K562 (cell line): ENCODE measurements at regions not wholly inside any gene's neighbourhood (a gene's known extent, or its start where the extent isn't known, plus 50 kb on each side); places are given as distances from the start of the nearest gene placed in this dataset.
A peak's percentile ranks its signal among the peaks of the same experiment; 100 is the strongest.

ENCODE experiments used
- ATAC-seq: fragments of 200-7000 bp; cut with Tn5 transposase; 3 replicates; pipeline ENCODE4 v1.9.1; 2020; ENCODE audit warnings: moderate library complexity
- BruUV-seq: library from RNA; stranded (reverse); fragments of 400-500 nt; replicated peaks from 2 replicates; lab custom pipeline; 2021; lab: Mats Ljungman, UMichigan
- CTCF ChIA-PET: fragments of 300-600 bp; formaldehyde crosslinking; extraction: SDS; loops from one replicate; lab custom pipeline; 2021; ENCODE audit warnings: low intra/inter-chr PET ratio; lab: Yijun Ruan, JAX
- POLR2A ChIA-PET: fragments of 300-600, 350-650 bp; sonication (Branson Sonifier 250); formaldehyde crosslinking; extraction: SDS; loops from one replicate; lab custom pipeline; 2021; ENCODE audit warnings: antibody characterized with exemption, inconsistent platforms; lab: Yijun Ruan, JAX
- DNase-seq, 4 experiments: peaks; one replicate each; pipeline versions ENCODE4 v3.0.0 to v3.0.0-alpha.2; 2011 to 2018; ENCODE audit warnings: low spot score in 3 of 4, mixed read lengths in 3 of 4; ENCODE audit errors: extremely low read depth in 1 of 4
- FAIRE-seq: peaks from 2 replicates; lab custom pipeline; 2011; peaks lifted over from hg19 to GRCh38; lab: Jason Lieb, UNC
- H2AFZ ChIP-seq: 2 replicates; pipeline ENCODE4 v1.6.0; 2011; ENCODE audit warnings: low read depth, low read length, control low read depth, inconsistent platforms
- H3K27ac ChIP-seq: fragments of 200-600 bp; 3 replicates; pipeline ENCODE4 v1.8.0; 2011; ENCODE audit warnings: low read depth, mild to moderate bottlenecking, control low read depth, inconsistent platforms, low read length, moderate library complexity, mixed read lengths; ENCODE audit errors: extremely low read depth
- H3K27me3 ChIP-seq, 2 experiments: fragments of 300-600 bp in 1 of 2; 2 replicates in 1 of 2; 3 replicates in 1 of 2; pipeline versions ENCODE4 v1.6.0 to v1.8.0; 2011; ENCODE audit warnings: inconsistent platforms in 2 of 2, low read length in 2 of 2, mild to moderate bottlenecking in 1 of 2, mixed read lengths in 1 of 2, moderate library complexity in 1 of 2; ENCODE audit not compliant: control insufficient read depth in 2 of 2, insufficient read depth in 2 of 2
- H3K36me3 ChIP-seq: fragments of 300-600 bp; 3 replicates; pipeline ENCODE4 v1.8.0; 2011; ENCODE audit warnings: mild to moderate bottlenecking, low read length, inconsistent platforms; ENCODE audit not compliant: control insufficient read depth, insufficient read depth
- H3K4me1 ChIP-seq, 2 experiments: fragments of 200-600 bp in 1 of 2; replicated peaks in 1 of 2; 2 replicates in 1 of 2; 3 replicates in 1 of 2; pipeline versions ENCODE4 v1.5.1 to v1.8.0; 2011; ENCODE audit warnings: inconsistent platforms in 2 of 2, low read length in 2 of 2, mild to moderate bottlenecking in 1 of 2, mixed read lengths in 1 of 2, moderate library complexity in 1 of 2; ENCODE audit not compliant: control insufficient read depth in 2 of 2, insufficient read depth in 2 of 2
- H3K4me2 ChIP-seq: 2 replicates; pipeline ENCODE4 v1.6.1; 2011; ENCODE audit warnings: low read length, control low read depth, inconsistent platforms, mixed read lengths; ENCODE audit not compliant: insufficient read depth
- H3K4me3 ChIP-seq: fragments of 200-600 bp; sonication (generic), shearing (Covaris generic); 2 replicates; pipeline ENCODE4 v1.5.1; 2016; ENCODE audit warnings: control low read depth, inconsistent platforms
- H3K79me2 ChIP-seq: fragments of 200-600 bp; 3 replicates; pipeline ENCODE4 v1.8.0; 2011; ENCODE audit warnings: low read length, inconsistent platforms; ENCODE audit not compliant: control insufficient read depth, insufficient read depth
- H3K9ac ChIP-seq, 2 experiments: 2 replicates each; pipeline versions ENCODE4 v1.6.0 to v1.6.1; 2011; ENCODE audit warnings: low read depth in 2 of 2, low read length in 2 of 2, control low read depth in 1 of 2, inconsistent platforms in 1 of 2, mild to moderate bottlenecking in 1 of 2, mixed read lengths in 1 of 2; ENCODE audit not compliant: insufficient read depth in 1 of 2
- H3K9me1 ChIP-seq: one replicate; pipeline ENCODE4 v1.6.0; 2011; ENCODE audit warnings: inconsistent platforms, mild to moderate bottlenecking, low read length, moderate library complexity; ENCODE audit not compliant: control insufficient read depth, insufficient read depth
- H3K9me3 ChIP-seq: replicated peaks from 2 replicates; pipeline ENCODE4 v1.5.1; 2011; ENCODE audit warnings: low read depth, low read length, inconsistent platforms; ENCODE audit not compliant: control insufficient read depth, insufficient read depth
- H4K20me1 ChIP-seq: replicated peaks from 2 replicates; pipeline ENCODE4 v1.6.1; 2011; ENCODE audit warnings: low read length, inconsistent platforms, mixed read lengths; ENCODE audit not compliant: control insufficient read depth, insufficient read depth
- ARID1B ChIP-seq: fragments of 450-650 bp; IDR thresholded peaks from 2 replicates; pipeline ENCODE4 v1.6.1; 2016; ENCODE audit warnings: antibody characterized with exemption, mild to moderate bottlenecking, inconsistent platforms
- C11orf30 ChIP-seq: fragments of 450-650 bp; IDR thresholded peaks from 2 replicates; pipeline ENCODE4 v1.6.1; 2016; ENCODE audit warnings: low read depth, mild to moderate bottlenecking
- CUX1 ChIP-seq: fragments of 200-800 bp; sonication (Bioruptor generic); IDR thresholded peaks from 2 replicates; pipeline ENCODE4 v1.6.1; 2016; ENCODE audit warnings: missing genetic modification characterization, missing compliant biosample characterization
- FOXP1 ChIP-seq: sonication (generic); formaldehyde crosslinking; IDR thresholded peaks from 2 replicates; pipeline ENCODE4 v1.8.0; 2022; ENCODE audit warnings: mild to moderate bottlenecking, missing genetic modification reagents
- GTF2E2 ChIP-seq: fragments of 200-800 bp; sonication (Bioruptor generic); IDR thresholded peaks from 2 replicates; pipeline ENCODE4 v1.6.1; 2016; ENCODE audit warnings: missing genetic modification characterization, missing compliant biosample characterization
- MAFF ChIP-seq: IDR thresholded peaks from 2 replicates; pipeline ENCODE4 v1.6.1; 2012; ENCODE audit warnings: low read length, improper control_type of control experiment
- MAFK ChIP-seq: IDR thresholded peaks from 2 replicates; pipeline ENCODE4 v1.6.1; 2011; ENCODE audit warnings: low read length, improper control_type of control experiment
- MCM2 ChIP-seq: fragments of 450-650 bp; IDR thresholded peaks from 2 replicates; pipeline ENCODE4 v1.6.1; 2017; ENCODE audit warnings: low read depth, mild to moderate bottlenecking
- PHF21A ChIP-seq: fragments of 450-650 bp; IDR thresholded peaks from 2 replicates; pipeline ENCODE4 v1.6.1; 2017; ENCODE audit warnings: low read depth, borderline replicate concordance
- RBBP5 ChIP-seq: fragments of 200-600 bp; sonication (generic); IDR thresholded peaks from 2 replicates; pipeline ENCODE4 v1.6.1; 2012; ENCODE audit warnings: borderline replicate concordance, mild to moderate bottlenecking, low read length, control low read depth, inconsistent platforms; ENCODE audit not compliant: insufficient read depth, poor library complexity, severe bottlenecking
- RBM15 ChIP-seq: fragments of 200-400 bp; formaldehyde crosslinking; IDR thresholded peaks from 2 replicates; pipeline ENCODE4 v1.6.1; 2018; ENCODE audit warnings: mild to moderate bottlenecking, low read length, moderate library complexity; ENCODE audit not compliant: insufficient read depth
- SAP30 ChIP-seq: fragments of 200-600 bp; sonication (generic); IDR thresholded peaks from 2 replicates; pipeline ENCODE4 v1.6.1; 2012; ENCODE audit warnings: borderline replicate concordance, low read depth, mild to moderate bottlenecking, moderate library complexity, low read length, control low read depth, inconsistent platforms; ENCODE audit not compliant: insufficient read depth, poor library complexity, severe bottlenecking
- SMAD4 ChIP-seq: fragments of 250-450 bp; sonication (Bioruptor Pico); conservative IDR thresholded peaks from 2 replicates; pipeline ENCODE4 v1.8.0; 2021; ENCODE audit warnings: inconsistent platforms, mild to moderate bottlenecking, moderate library complexity
- SP2 ChIP-seq: IDR thresholded peaks from 2 replicates; pipeline ENCODE4 v1.6.1; 2011; ENCODE audit warnings: mild to moderate bottlenecking, low read depth, low read length, moderate library complexity; ENCODE audit not compliant: poor library complexity, severe bottlenecking; ENCODE audit errors: extremely low read depth
- ZFP30 ChIP-seq: fragments of 250-450 bp; sonication (Bioruptor Pico); IDR thresholded peaks from 2 replicates; pipeline ENCODE4 v1.8.0; 2022; ENCODE audit warnings: moderate library complexity, mild to moderate bottlenecking, inconsistent platforms, borderline replicate concordance
- ZNF584 ChIP-seq: fragments of 200-800 bp; sonication (Bioruptor generic); IDR thresholded peaks from 2 replicates; pipeline ENCODE4 v1.6.1; 2016; ENCODE audit warnings: low read depth, mild to moderate bottlenecking, missing genetic modification characterization, missing compliant biosample characterization
- ZNF586 ChIP-seq: fragments of 450-650 bp; formaldehyde crosslinking; conservative IDR thresholded peaks from 2 replicates; pipeline ENCODE4 v1.4.0; 2020; ENCODE audit warnings: mild to moderate bottlenecking, moderate library complexity
- ZNF76 ChIP-seq: fragments of 250-450 bp; sonication (Bioruptor Pico); IDR thresholded peaks from 2 replicates; pipeline ENCODE4 v1.4.0; 2020; ENCODE audit warnings: mild to moderate bottlenecking, moderate library complexity, borderline replicate concordance
- in situ Hi-C: fragments of 300-500 bp; cut with MboI; formaldehyde crosslinking; loops from 4 replicates; pipeline ENCODE4 v1.15.0; 2018; ENCODE audit warnings: inconsistent platforms, mixed read lengths
- intact Hi-C: fragments of 100-400 bp; cut with micrococcal nuclease; formaldehyde crosslinking; loops from 2 replicates; pipeline ENCODE4 v1.14.2; 2022
- TF ChIP-seq, protein P1 (sequence below): fragments of 450-650 bp; IDR thresholded peaks from 2 replicates; pipeline ENCODE4 v1.6.1; 2016; ENCODE audit warnings: missing biosample characterization, missing genetic modification characterization

- Histone ChIP-seq H3K4me3 (no peak overlapping the region), H3K79me2 (no peaks in the 10 kb centered on the region), H3K4me2 (no peak overlapping the region), H3K36me3 (no peaks in the 10 kb centered on the region), H3K27ac (no peak overlapping the region), H2AFZ (no peak overlapping the region), H3K27me3 (no peaks in the 10 kb centered on the region), H3K4me1 (no peaks in the 10 kb centered on the region), H3K9me1 (no peaks in the 10 kb centered on the region), H3K9ac (no peak overlapping the region), H4K20me1 (no peaks in the 10 kb centered on the region), H3K9me3 (no peaks in the 10 kb centered on the region)
- ChIA-PET POLR2A (no interaction called here), CTCF (no interaction called here)
- no TSS peak for BruUV-seq
- intact Hi-C loops (no loop called here), in situ Hi-C loops (no loop called here)
- FAIRE-seq (no peak), ATAC-seq (no peak), DNase-seq (no peak)
- no peak for TF ChIP-seq SAP30
- TF ChIP-seq RBM15, result no peak
- no peak for TF ChIP-seq ZFP30 (CRISPR knock-in tag)
- TF ChIP-seq PHF21A, result no peak
- TF ChIP-seq MAFK, result peak; percentile 64; the same call in 1 of the 2 replicates
- TF ChIP-seq RBBP5, result no peak
- TF ChIP-seq SP2, result no peak
- peak; percentile 62 for TF ChIP-seq C11orf30
- TF ChIP-seq CUX1, result no peak
- no peak for TF ChIP-seq SMAD4 (CRISPR knock-in tag)
- TF ChIP-seq GTF2E2 (tag), result no peak
- TF ChIP-seq, protein P1, sequence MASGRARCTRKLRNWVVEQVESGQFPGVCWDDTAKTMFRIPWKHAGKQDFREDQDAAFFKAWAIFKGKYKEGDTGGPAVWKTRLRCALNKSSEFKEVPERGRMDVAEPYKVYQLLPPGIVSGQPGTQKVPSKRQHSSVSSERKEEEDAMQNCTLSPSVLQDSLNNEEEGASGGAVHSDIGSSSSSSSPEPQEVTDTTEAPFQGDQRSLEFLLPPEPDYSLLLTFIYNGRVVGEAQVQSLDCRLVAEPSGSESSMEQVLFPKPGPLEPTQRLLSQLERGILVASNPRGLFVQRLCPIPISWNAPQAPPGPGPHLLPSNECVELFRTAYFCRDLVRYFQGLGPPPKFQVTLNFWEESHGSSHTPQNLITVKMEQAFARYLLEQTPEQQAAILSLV (tag), result no peak
- TF ChIP-seq MCM2, result no peak
- TF ChIP-seq ZNF584, result no peak
- no peak for TF ChIP-seq ZNF586 (CRISPR knock-in tag)
- TF ChIP-seq ZNF76, result no peak
- TF ChIP-seq FOXP1, result no peak
- peak; percentile 78 for TF ChIP-seq MAFF
- TF ChIP-seq ARID1B, result no peak
Measured at GRCh38 chr3:26847680-26848079, 225.1 kb downstream of the LRRC3B start.
